IMR-90 (cell line): ENCODE measurements at regions not wholly inside any gene's neighbourhood (a gene's known extent, or its start where the extent isn't known, plus 50 kb on each side); places are given as distances from the start of the nearest gene placed in this dataset.

ENCODE experiments used
- BHLHE40 ChIP-seq: fragments of 150-350 bp; IDR thresholded peaks from 2 replicates; pipeline ENCODE4 v1.6.1; 2016; ENCODE audit warnings: mild to moderate bottlenecking, low read depth, low read length
- CEBPB ChIP-seq: IDR thresholded peaks from 2 replicates; pipeline ENCODE4 v1.6.1; 2012; ENCODE audit warnings: low read depth, low read length, improper control_type of control experiment
- CTCF ChIP-seq: conservative IDR thresholded peaks from 2 replicates; pipeline ENCODE4 v1.5.1; 2012; ENCODE audit warnings: mild to moderate bottlenecking, low read depth, low read length, improper control_type of control experiment
- FOS ChIP-seq: fragments of 150-350 bp; IDR thresholded peaks from 2 replicates; pipeline ENCODE4 v1.6.1; 2016; ENCODE audit warnings: low read depth, low read length
- MAFK ChIP-seq: IDR thresholded peaks from 2 replicates; pipeline ENCODE4 v1.6.1; 2012; ENCODE audit warnings: low read depth, low read length, improper control_type of control experiment
- MXI1 ChIP-seq: IDR thresholded peaks from 2 replicates; pipeline ENCODE4 v1.6.1; 2012; ENCODE audit warnings: low read depth, mild to moderate bottlenecking, low read length, moderate library complexity, borderline replicate concordance
- NFE2L2 ChIP-seq: fragments of 150-350 bp; IDR thresholded peaks from 2 replicates; pipeline ENCODE4 v1.6.1; 2016; ENCODE audit warnings: low read depth, mild to moderate bottlenecking, low read length
- POLR2A ChIP-seq: IDR thresholded peaks from 2 replicates; pipeline ENCODE4 v1.6.1; 2012; ENCODE audit warnings: mild to moderate bottlenecking, low read depth, low read length
- RAD21 ChIP-seq: IDR thresholded peaks from 2 replicates; pipeline ENCODE4 v1.6.1; 2012; ENCODE audit warnings: low read length, improper control_type of control experiment
- RCOR1 ChIP-seq: IDR thresholded peaks from 2 replicates; pipeline ENCODE4 v1.6.1; 2012; ENCODE audit warnings: mild to moderate bottlenecking, low read length, improper control_type of control experiment; ENCODE audit not compliant: insufficient replicate concordance
- RFX5 ChIP-seq: IDR thresholded peaks from 2 replicates; pipeline ENCODE4 v1.8.0; 2012; ENCODE audit warnings: low read depth, mild to moderate bottlenecking, low read length, moderate library complexity
- SMC3 ChIP-seq: fragments of 150-350 bp; IDR thresholded peaks from 2 replicates; pipeline ENCODE4 v1.6.1; 2016; ENCODE audit warnings: low read depth, mild to moderate bottlenecking, antibody characterized with exemption, low read length, moderate library complexity
- TF ChIP-seq, protein P1 (sequence below): fragments of 150-350 bp; IDR thresholded peaks from 2 replicates; pipeline ENCODE4 v1.6.1; 2017; ENCODE audit warnings: mild to moderate bottlenecking, antibody characterized with exemption, low read length, low read depth

GRCh38 chr10:28094121-28094520, 95.2 kb upstream of the ODAD2 start:
- TF ChIP-seq CTCF = no peak
- no peak for TF ChIP-seq POLR2A
- TF ChIP-seq SMC3 = no peak
- no peak for TF ChIP-seq RFX5
- no peak for TF ChIP-seq CEBPB
- TF ChIP-seq RAD21 = no peak
- TF ChIP-seq MXI1 = no peak
- no peak for TF ChIP-seq NFE2L2
- TF ChIP-seq MAFK = no peak
- no peak for TF ChIP-seq FOS
- TF ChIP-seq, protein P1, sequence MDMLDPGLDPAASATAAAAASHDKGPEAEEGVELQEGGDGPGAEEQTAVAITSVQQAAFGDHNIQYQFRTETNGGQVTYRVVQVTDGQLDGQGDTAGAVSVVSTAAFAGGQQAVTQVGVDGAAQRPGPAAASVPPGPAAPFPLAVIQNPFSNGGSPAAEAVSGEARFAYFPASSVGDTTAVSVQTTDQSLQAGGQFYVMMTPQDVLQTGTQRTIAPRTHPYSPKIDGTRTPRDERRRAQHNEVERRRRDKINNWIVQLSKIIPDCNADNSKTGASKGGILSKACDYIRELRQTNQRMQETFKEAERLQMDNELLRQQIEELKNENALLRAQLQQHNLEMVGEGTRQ = no peak
- no peak for TF ChIP-seq RCOR1
- TF ChIP-seq BHLHE40 = no peak
